Activated CD8-positive, alpha-beta T cell treated with anti-CD3 and anti-CD28 coated beads for 36 hours (primary cell): ENCODE measurements at regions not wholly inside any gene's neighbourhood (a gene's known extent, or its start where the extent isn't known, plus 50 kb on each side); places are given as distances from the start of the nearest gene placed in this dataset.

ENCODE experiments used
- ATAC-seq: fragments of 200-7000 bp; cut with Tn5 transposase; one replicate; pipeline ENCODE4 v1.10.0; 2021; ENCODE audit warnings: mild to moderate bottlenecking, moderate library complexity
- CTCF ChIA-PET: fragments of 350-600 bp; sonication (Branson Sonifier 250); formaldehyde crosslinking; loops from one replicate; lab custom pipeline; 2021; ENCODE audit warnings: antibody characterized with exemption; lab: Charles Lee
- POLR2A ChIA-PET: fragments of 350-600 bp; sonication (Branson Sonifier 250); formaldehyde crosslinking; loops from one replicate; lab custom pipeline; 2021; ENCODE audit warnings: antibody characterized with exemption; lab: Charles Lee
- DNase-seq: peaks from one replicate; pipeline ENCODE4 v3.0.0-alpha.2; 2020
- H3K27ac Mint-ChIP-seq: one replicate; pipeline ENCODE4 v1.8.0; 2021; ENCODE audit warnings: mild to moderate bottlenecking, mixed read lengths
- H3K27me3 Mint-ChIP-seq: one replicate; pipeline ENCODE4 v1.8.0; 2021; ENCODE audit warnings: mixed read lengths
- H3K36me3 Mint-ChIP-seq: one replicate; pipeline ENCODE4 v1.8.0; 2021; ENCODE audit warnings: low read depth, mixed read lengths
- H3K4me1 Mint-ChIP-seq: one replicate; pipeline ENCODE4 v1.8.0; 2021; ENCODE audit warnings: low read depth, mixed read lengths
- H3K4me3 Mint-ChIP-seq: one replicate; pipeline ENCODE4 v1.8.0; 2021; ENCODE audit warnings: mild to moderate bottlenecking, moderate library complexity, mixed read lengths
- H3K9me3 Mint-ChIP-seq: one replicate; pipeline ENCODE4 v1.8.0; 2021; ENCODE audit warnings: mixed read lengths
- CTCF ChIP-seq: fragments of 200-600 bp; IDR thresholded peaks from one replicate; pipeline ENCODE4 v1.8.0; 2022; ENCODE audit warnings: antibody characterized with exemption, mild to moderate bottlenecking
- intact Hi-C: fragments of 100-400 bp; cut with micrococcal nuclease; formaldehyde crosslinking; loops from one replicate; pipeline ENCODE4 v1.10.0; 2022

GRCh38 chr6:3900744-3901336 lies 51.7 kb downstream of the FAM50B start:
- H3K9me3 Mint-ChIP-seq = no peaks in the 10 kb centered on the region
- no peaks in the 10 kb centered on the region for H3K4me1 Mint-ChIP-seq
- no peak for ATAC-seq
- POLR2A ChIA-PET = no interaction called here
- CTCF ChIA-PET = no interaction called here
- no peak for DNase-seq
- intact Hi-C loops = no loop called here
- no peak for TF ChIP-seq CTCF
- H3K36me3 Mint-ChIP-seq = no peaks in the 10 kb centered on the region
- H3K4me3 Mint-ChIP-seq = no peak overlapping the region
- H3K27me3 Mint-ChIP-seq = peaks cover 2% of the 10 kb centered on the region
- H3K27ac Mint-ChIP-seq = no peak overlapping the region

GRCh38 chr6:3902871-3903648 lies 53.9 kb downstream of the FAM50B start:
- TF ChIP-seq CTCF = no peak
- H3K4me1 Mint-ChIP-seq = no peaks in the 10 kb centered on the region
- ATAC-seq = no peak
- H3K27me3 Mint-ChIP-seq = peaks cover 10% of the 10 kb centered on the region
- H3K9me3 Mint-ChIP-seq = no peaks in the 10 kb centered on the region
- ChIA-PET POLR2A (no interaction called here), CTCF (interaction anchor here (1.1 kb wide), 3 partner anchors 15 to 88 kb away, joined by 3 read pairs; no protein-coding TSS in a partner anchor)
- no peak overlapping the region for H3K4me3 Mint-ChIP-seq
- DNase-seq = no peak
- intact Hi-C loops = no loop called here
- no peak overlapping the region for H3K27ac Mint-ChIP-seq
- no peaks in the 10 kb centered on the region for H3K36me3 Mint-ChIP-seq

GRCh38 chr6:3904518-3904917 lies 55.3 kb downstream of the FAM50B start:
- CTCF ChIA-PET = no interaction called here
- no peaks in the 10 kb centered on the region for H3K36me3 Mint-ChIP-seq
- intact Hi-C loops = no loop called here
- no peaks in the 10 kb centered on the region for H3K4me1 Mint-ChIP-seq
- H3K4me3 Mint-ChIP-seq = no peak overlapping the region
- H3K27me3 Mint-ChIP-seq = peaks cover 10% of the 10 kb centered on the region
- H3K9me3 Mint-ChIP-seq = no peaks in the 10 kb centered on the region
- no peak overlapping the region for H3K27ac Mint-ChIP-seq
- ATAC-seq = no peak
- POLR2A ChIA-PET = no interaction called here
- no peak for DNase-seq
- TF ChIP-seq CTCF = no peak

DNA sequence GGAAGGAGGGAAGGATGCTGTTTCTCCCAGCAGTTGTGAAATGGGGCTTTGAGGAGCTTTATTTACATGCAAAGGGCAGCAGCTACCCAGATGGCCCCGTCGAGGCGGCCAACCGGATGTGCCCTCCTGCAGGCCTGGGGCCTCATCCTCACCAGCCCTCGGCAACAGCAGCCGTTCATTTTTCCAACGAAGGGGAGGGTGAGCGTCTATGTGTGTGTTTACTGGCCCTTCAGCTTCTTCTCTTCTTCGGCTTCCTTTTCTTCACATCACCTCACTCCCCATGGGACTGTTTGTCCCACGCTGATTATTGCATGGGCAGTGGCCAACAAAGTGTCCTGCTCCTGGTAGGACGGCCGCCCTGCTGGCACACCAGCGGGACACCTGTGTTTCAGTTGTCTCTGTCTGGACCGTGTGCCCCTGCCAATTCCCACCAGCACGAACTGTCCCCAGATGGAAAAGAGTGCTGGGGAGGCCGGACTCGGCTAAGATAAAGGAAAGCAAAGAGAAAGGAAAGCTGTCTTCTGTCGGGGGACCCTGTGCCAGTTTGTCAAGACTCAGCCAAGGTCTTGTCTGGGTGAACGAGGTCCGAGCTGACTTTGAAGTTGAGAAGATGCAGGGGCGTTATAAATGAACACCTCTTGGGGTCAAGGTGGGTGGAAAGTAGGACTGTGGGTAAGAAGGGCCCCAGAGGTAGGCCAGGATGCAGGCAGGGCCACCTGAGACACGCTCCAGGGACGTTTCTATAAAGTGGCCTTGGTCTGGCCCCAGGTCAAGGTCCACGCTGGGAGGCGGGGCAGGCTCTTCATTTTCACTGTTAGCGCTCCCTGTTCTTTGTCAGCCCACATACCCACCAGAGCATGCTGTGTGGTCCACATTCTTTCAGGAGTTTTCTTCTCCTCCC lies 57.0 kb downstream of the FAM50B start:
- Mint-ChIP-seq H3K36me3 (no peaks in the 10 kb centered on the region), H3K4me3 (no peak overlapping the region), H3K27me3 (peaks cover 19% of the 10 kb centered on the region), H3K4me1 (no peaks in the 10 kb centered on the region), H3K27ac (no peak overlapping the region), H3K9me3 (no peaks in the 10 kb centered on the region)
- ChIA-PET CTCF (no interaction called here), POLR2A (interaction anchor here (1.0 kb wide), 1 partner anchor 17 kb away, joined by 3 read pairs; no protein-coding TSS in a partner anchor)
- TF ChIP-seq CTCF = no peak
- ATAC-seq (no peak), DNase-seq (no peak)
- intact Hi-C loops = no loop called here
